T-helper 1 cell treated with Interleukin-12 subunit alpha and Interleukin-12 subunit beta and Interleukin-4 antibody, amounts not matched to agents 30 ng/mL and 1 ng/mL, for 36 hours (primary cell): ENCODE measurements at regions not wholly inside any gene's neighbourhood (a gene's known extent, or its start where the extent isn't known, plus 50 kb on each side); places are given as distances from the start of the nearest gene placed in this dataset.
"Not testable (repeated sequence)": the region's sequence is repeated elsewhere in the genome, so short reads cannot be mapped to it uniquely, and the experiment has no call there.

Experiments
- intact Hi-C: fragments of 100-400 bp; cut with micrococcal nuclease; formaldehyde crosslinking; loops from one replicate; pipeline ENCODE4 v1.15.1; 2024

- intact Hi-C loops, result no loop called here
These were observed 167.5 kb downstream of the SOD2 start for GRCh38 chr6:159525445-159526025.

DNA sequence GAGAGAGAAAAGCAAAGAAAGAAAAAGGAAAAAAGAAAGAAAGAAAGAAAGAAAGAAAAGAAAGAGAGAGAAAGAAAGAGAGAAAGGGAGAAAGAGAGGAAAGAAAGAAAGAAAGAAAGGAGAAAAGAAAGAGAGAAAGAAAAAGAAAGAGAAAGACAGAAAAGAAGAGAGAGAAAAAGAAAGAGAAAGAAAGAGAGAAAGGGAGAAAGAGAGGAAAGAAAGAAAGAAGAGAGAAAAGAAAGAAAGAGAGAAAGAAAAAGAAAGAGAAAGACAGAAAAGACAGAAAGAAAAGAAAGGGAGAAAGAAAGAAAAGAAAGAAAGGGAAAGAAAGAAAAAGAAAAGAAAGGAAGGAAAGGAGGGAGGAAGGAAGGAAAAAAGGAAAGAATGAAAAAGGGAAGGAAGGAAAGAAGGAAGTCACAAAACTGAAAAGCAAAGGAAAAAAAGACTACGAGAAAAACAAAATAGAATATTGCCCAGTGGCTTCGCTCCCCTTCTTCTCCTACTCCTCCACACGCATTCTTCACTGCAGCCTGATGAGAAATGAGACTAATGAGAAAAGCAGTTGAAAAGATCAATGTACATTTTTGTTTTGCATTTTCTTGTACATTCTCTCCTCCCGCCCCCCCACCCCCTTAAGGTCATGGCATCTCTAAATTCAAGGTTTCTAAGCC, 170.0 kb downstream of the SOD2 start:
- intact Hi-C loops, result no loop called here

- intact Hi-C loops, result no loop called here
These were observed 171.1 kb downstream of the SOD2 start for GRCh38 chr6:159521962-159522361.

GRCh38 chr6:159520002-159520401, 173.0 kb downstream of the SOD2 start:
- intact Hi-C loops, result no loop called here

DNA sequence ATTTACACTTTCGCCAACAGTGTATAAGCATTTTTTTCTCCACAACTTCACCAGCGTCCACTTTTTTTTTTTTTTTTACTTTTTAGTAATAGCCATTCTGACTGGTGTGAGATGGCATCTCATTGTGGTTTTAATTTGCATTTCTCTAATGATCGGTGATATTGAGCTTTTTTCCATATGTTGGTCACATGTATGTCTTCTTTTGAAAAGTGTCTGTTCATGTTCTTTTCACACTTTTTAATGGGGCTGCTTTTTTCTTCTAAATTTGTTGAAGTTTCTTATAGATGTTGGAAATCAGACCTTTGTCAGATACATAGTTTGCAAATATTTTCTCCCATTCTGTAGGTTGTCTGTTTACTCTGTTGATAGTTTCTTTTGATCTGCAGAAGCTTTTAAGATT, 177.2 kb downstream of the SOD2 start:
- intact Hi-C loops, result not testable (repeated sequence)

DNA sequence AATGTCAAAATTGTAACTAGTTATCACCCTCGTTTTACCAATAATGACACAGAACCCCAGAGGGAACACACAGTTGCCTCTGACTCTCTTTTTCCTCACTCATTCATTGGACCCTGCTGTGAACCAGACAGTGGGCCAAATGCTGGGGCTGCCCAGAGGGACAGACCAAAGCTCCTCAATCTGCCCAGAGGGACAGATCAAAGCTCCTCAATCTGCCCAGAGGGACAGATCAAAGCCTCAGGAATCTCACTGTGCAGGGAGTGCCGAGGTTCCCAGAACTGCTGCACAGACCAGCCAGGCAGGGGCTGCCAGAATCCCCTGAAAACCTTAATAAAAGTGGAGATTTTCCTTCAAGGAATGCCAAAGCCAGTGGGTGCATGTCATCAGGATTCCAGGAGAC, 179.1 kb downstream of the SOD2 start:
- intact Hi-C loops, result no loop called here

GRCh38 chr6:159513074-159513720, 179.8 kb downstream of the SOD2 start:
- intact Hi-C loops, result no loop called here

DNA sequence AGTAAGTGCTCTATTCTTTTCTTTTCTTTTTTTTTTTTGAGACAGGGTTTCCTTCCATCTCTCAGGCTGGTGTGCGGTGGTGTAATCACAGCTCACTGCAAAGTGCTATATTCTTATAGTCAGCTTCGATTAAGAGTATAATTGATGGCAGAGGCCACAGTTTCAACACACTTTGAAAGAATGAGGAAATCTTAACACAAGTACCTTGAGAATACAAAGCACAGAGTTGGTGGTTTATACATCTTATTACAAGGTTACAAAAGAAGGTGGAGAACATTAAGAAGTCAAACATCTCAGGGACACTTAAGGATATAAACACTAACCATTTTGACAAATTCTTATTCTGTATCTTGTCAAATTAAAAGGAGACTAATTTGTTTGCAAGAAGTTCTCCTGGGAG, 180.5 kb downstream of the SOD2 start:
- intact Hi-C loops, result no loop called here

- intact Hi-C loops, result no loop called here
These were observed 180.9 kb downstream of the SOD2 start for GRCh38 chr6:159512104-159512503.

- intact Hi-C loops, result no loop called here
These were observed 182.9 kb downstream of the SOD2 start for GRCh38 chr6:159510141-159510540.

DNA sequence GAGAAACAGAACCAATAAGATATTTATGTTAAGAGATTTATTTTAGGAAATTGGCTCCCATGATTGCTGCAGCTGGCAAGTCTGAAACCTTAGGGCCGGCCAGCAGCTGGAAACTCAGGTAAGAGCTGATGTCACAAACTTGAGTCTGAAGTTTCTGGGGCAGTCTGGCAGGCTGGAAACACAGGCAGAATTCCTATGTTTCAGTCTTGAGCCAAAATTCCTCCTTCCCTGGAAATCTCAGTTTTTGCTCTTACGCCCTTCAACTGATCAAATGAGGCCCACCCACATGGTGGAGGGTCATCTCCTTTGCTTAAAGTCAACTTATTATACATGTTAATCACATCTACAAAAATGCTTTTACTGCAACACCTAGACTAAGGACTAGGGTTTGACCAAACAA, 184.1 kb downstream of the SOD2 start:
- intact Hi-C loops, result no loop called here

- intact Hi-C loops, result no loop called here
These were observed 187.0 kb downstream of the SOD2 start for GRCh38 chr6:159506048-159506447.

- intact Hi-C loops, result no loop called here
These were observed 187.7 kb downstream of the SOD2 start for GRCh38 chr6:159505140-159505922.

DNA sequence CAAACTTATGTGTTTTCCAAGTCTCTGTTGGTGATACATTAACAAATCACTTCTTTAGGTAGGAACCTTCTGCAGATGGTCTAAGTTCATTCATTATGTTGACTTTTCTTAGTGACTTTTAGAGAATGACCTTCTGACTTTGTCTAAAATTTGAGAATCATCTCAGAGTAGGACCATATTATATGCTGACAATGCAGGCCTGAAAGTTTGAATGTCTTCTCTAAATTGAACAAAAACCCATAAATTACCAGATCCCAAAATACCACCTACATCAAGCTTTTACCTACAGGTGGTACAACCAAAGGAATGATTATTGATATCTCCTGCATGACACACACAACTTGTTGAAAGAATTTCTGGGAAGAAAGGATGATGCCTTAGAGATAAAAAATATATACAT, 191.5 kb downstream of the SOD2 start:
- intact Hi-C loops, result no loop called here

DNA sequence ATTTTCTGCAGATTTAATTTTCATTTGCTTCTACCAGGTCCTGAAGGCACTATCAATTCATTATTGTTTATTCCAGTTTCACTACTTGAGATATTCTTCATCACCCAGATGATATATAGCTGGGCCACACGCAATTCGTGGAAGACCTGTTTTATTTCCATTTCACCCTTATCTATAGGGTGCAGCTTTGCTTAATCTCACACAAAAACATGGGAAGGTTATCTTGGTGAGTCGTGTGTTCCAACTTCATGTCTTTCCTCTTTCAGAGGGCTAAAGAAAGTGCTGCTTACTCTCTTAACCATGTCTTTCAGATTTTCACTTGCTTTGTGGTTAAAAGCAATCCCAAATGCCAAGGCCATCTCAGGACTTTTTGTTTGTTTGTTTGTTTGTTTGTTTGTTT, 194.0 kb downstream of the SOD2 start:
- intact Hi-C loops, result no loop called here

DNA sequence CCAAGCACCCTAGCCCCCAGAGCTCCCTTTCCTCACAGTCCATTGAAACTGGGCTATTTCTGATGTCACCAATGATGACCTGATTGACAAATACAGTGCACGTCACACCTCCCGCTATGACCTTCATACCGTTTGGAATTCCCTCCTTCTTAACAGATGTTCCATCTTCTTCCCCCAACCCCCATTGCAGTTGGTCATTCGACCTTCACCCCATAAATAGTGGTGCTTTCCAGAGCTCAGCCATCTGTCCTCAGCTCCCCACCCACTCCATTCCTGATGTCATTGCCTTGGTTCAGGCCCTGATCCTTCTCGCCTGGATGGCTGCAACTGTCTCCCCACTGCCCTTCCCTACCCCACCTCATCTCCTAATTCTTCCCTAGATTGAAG, 198.5 kb downstream of the SOD2 start:
- intact Hi-C loops, result no loop called here

- intact Hi-C loops, result no loop called here
These were observed 199.0 kb downstream of the SOD2 start for GRCh38 chr6:159493898-159494585.

- intact Hi-C loops, result no loop called here
These were observed 199.7 kb downstream of the SOD2 start for GRCh38 chr6:159493231-159493897.

DNA sequence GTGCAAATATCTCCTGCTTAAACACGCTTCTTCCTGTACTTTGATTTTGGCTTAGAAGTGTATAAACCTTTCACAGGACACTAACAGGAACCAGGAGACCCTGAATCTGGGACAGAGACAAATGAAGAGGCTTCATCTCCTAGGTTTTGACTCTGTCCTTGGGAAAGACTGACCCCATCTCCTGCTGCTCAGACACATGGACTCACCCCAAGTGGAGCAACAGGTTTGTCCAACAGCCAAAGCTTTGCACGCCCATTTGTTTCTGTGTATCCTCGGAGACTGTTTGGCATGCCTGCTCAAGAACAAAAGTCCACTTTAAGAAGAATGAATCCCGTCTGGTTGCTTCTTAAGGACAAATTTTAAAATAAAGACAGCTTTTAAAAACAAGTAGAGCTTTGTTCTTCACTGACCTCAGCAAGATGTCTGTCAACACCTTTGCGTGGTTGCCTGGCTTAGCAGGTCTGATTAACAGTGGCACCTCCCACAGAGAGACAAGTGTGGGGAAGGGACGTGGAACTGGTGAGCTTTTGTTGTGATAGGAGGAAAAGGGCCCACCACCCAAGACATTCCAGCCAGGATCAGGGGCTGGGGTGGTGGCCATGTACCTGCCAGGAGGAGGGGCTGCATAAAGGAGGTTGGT, 202.6 kb downstream of the SOD2 start:
- intact Hi-C loops, result no loop called here

- intact Hi-C loops, result no loop called here
These were observed 205.4 kb downstream of the SOD2 start for GRCh38 chr6:159487636-159488035.

GRCh38 chr6:159483259-159483658, 209.8 kb downstream of the SOD2 start:
- intact Hi-C loops, result no loop called here
